ENCODE measurements at regions not wholly inside any gene's neighbourhood (a gene's known extent, or its start where the extent isn't known, plus 50 kb on each side); places are given as distances from the start of the nearest gene placed in this dataset.
A peak's percentile ranks its signal among the peaks of the same experiment; 100 is the strongest.
"Not testable (repeated sequence)": the region's sequence is repeated elsewhere in the genome, so short reads cannot be mapped to it uniquely, and the experiment has no call there.

GRCh38 chr14:66268802-66269334 is 217.3 kb upstream of the CCDC196 start:
- Histone ChIP-seq H3K36me3 (ENCODE audit: control insufficient read depth, insufficient read depth, low read length) (no peaks in the 10 kb centered on the region), H3K27me3 (ENCODE audit: control insufficient read depth, insufficient read depth, low read length) (no peaks in the 10 kb centered on the region), H3K4me3 (ENCODE audit: low read depth, low read length) (no peak overlapping the region)
- FAIRE-seq = no peak
- TF ChIP-seq CTCF (IDR thresholded peaks at IDR 0.05; ENCODE audit: insufficient read depth, low read length, severe bottlenecking) = no peak
- no peak for DNase-seq (ENCODE audit: low read depth)

- Histone ChIP-seq H3K36me3 (ENCODE audit: control insufficient read depth, insufficient read depth, low read length) (no peaks in the 10 kb centered on the region), H3K4me3 (ENCODE audit: low read depth, low read length) (no peak overlapping the region), H3K27me3 (ENCODE audit: control insufficient read depth, insufficient read depth, low read length) (no peaks in the 10 kb centered on the region)
- DNase-seq (ENCODE audit: low read depth) (no peak), FAIRE-seq (no peak)
- no peak for TF ChIP-seq CTCF (IDR thresholded peaks at IDR 0.05; ENCODE audit: insufficient read depth, low read length, severe bottlenecking)
These were observed 213.9 kb upstream of the CCDC196 start for GRCh38 chr14:66272221-66272620.

- no peak for TF ChIP-seq CTCF (IDR thresholded peaks at IDR 0.05; ENCODE audit: insufficient read depth, low read length, severe bottlenecking)
- peak; percentile 7 for FAIRE-seq
- H3K27me3 ChIP-seq (ENCODE audit: control insufficient read depth, insufficient read depth, low read length) = no peaks in the 10 kb centered on the region
- H3K4me3 ChIP-seq (ENCODE audit: low read depth, low read length) = no peak overlapping the region
- H3K36me3 ChIP-seq (ENCODE audit: control insufficient read depth, insufficient read depth, low read length) = no peaks in the 10 kb centered on the region
- peak; percentile 4 for DNase-seq (ENCODE audit: low read depth)
These were observed 212.8 kb upstream of the CCDC196 start for GRCh38 chr14:66273261-66273832.

GRCh38 chr14:66278418-66278817 is 207.8 kb upstream of the CCDC196 start:
- H3K4me3 ChIP-seq (ENCODE audit: low read depth, low read length); H3K27me3 ChIP-seq (ENCODE audit: control insufficient read depth, insufficient read depth, low read length); FAIRE-seq; H3K36me3 ChIP-seq (ENCODE audit: control insufficient read depth, insufficient read depth, low read length); DNase-seq (ENCODE audit: low read depth): not testable (repeated sequence)

- no peaks in the 10 kb centered on the region for H3K27me3 ChIP-seq (ENCODE audit: control insufficient read depth, insufficient read depth, low read length)
- no peaks in the 10 kb centered on the region for H3K36me3 ChIP-seq (ENCODE audit: control insufficient read depth, insufficient read depth, low read length)
- FAIRE-seq (no peak), DNase-seq (ENCODE audit: low read depth) (no peak)
- no peak overlapping the region for H3K4me3 ChIP-seq (ENCODE audit: low read depth, low read length)
- no peak for TF ChIP-seq CTCF (IDR thresholded peaks at IDR 0.05; ENCODE audit: insufficient read depth, low read length, severe bottlenecking)
These were observed 205.0 kb upstream of the CCDC196 start for GRCh38 chr14:66281036-66281776.

- Histone ChIP-seq H3K36me3 (ENCODE audit: control insufficient read depth, insufficient read depth, low read length) (no peaks in the 10 kb centered on the region), H3K27me3 (ENCODE audit: control insufficient read depth, insufficient read depth, low read length) (no peaks in the 10 kb centered on the region), H3K4me3 (ENCODE audit: low read depth, low read length) (no peak overlapping the region)
- FAIRE-seq (no peak), DNase-seq (ENCODE audit: low read depth) (peak; percentile 72)
- TF ChIP-seq CTCF (IDR thresholded peaks at IDR 0.05; ENCODE audit: insufficient read depth, low read length, severe bottlenecking) = no peak
These were observed 201.8 kb upstream of the CCDC196 start for GRCh38 chr14:66284346-66284745.

Measured in bronchial epithelial cell (primary cell).